Trophoblast cell (in vitro differentiated cells and primary cell): ENCODE measurements at regions not wholly inside any gene's neighbourhood (a gene's known extent, or its start where the extent isn't known, plus 50 kb on each side); places are given as distances from the start of the nearest gene placed in this dataset.
A peak's percentile ranks its signal among the peaks of the same experiment; 100 is the strongest.

Experiments used
- DNase-seq, 2 donors: peaks; one replicate each; pipeline ENCODE4 v3.0.0-alpha.2; 2016
- H2AFZ ChIP-seq: 2 replicates; pipeline ENCODE4 v1.6.1; 2013; ENCODE audit warnings: low read length, moderate library complexity, mild to moderate bottlenecking; ENCODE audit not compliant: insufficient read depth, poor library complexity
- H2AK5ac ChIP-seq: 2 replicates; pipeline ENCODE4 v1.6.1; 2013; ENCODE audit warnings: mild to moderate bottlenecking, low read length
- H2BK120ac ChIP-seq: 2 replicates; pipeline ENCODE4 v1.6.1; 2013; ENCODE audit warnings: low read length, mild to moderate bottlenecking, moderate library complexity; ENCODE audit not compliant: insufficient read depth, poor library complexity
- H2BK12ac ChIP-seq: 2 replicates; pipeline ENCODE4 v1.6.1; 2013; ENCODE audit warnings: mild to moderate bottlenecking, low read length, moderate library complexity
- H2BK5ac ChIP-seq: 2 replicates; pipeline ENCODE4 v1.6.1; 2013; ENCODE audit warnings: low read length, low read depth, moderate library complexity, mild to moderate bottlenecking; ENCODE audit not compliant: poor library complexity
- H3K14ac ChIP-seq: 2 replicates; pipeline ENCODE4 v1.6.1; 2013; ENCODE audit warnings: mild to moderate bottlenecking, low read length
- H3K18ac ChIP-seq: 2 replicates; pipeline ENCODE4 v1.6.1; 2013; ENCODE audit warnings: mild to moderate bottlenecking, low read length
- H3K23ac ChIP-seq: 2 replicates; pipeline ENCODE4 v1.6.1; 2013; ENCODE audit warnings: low read length
- H3K27ac ChIP-seq: 2 replicates; pipeline ENCODE4 v1.5.1; 2013; ENCODE audit warnings: low read depth, mild to moderate bottlenecking, inconsistent platforms, low read length, moderate library complexity
- H3K27me3 ChIP-seq: 2 replicates; pipeline ENCODE4 v1.6.1; 2013; ENCODE audit warnings: inconsistent platforms, mild to moderate bottlenecking, low read length, moderate library complexity; ENCODE audit not compliant: insufficient read depth
- H3K36me3 ChIP-seq, 2 experiments: 1 replicate in 1 of 2; 2 replicates in 1 of 2; pipeline ENCODE4 v1.6.1; 2013; ENCODE audit warnings: low read length in 2 of 2, mild to moderate bottlenecking in 2 of 2, moderate library complexity in 1 of 2; ENCODE audit not compliant: insufficient read depth in 2 of 2, control insufficient read depth in 1 of 2
- H3K4ac ChIP-seq: 2 replicates; pipeline ENCODE4 v1.6.1; 2013; ENCODE audit warnings: low read depth, mild to moderate bottlenecking, low read length, moderate library complexity
- H3K4me1 ChIP-seq, 2 experiments: 1 replicate in 1 of 2; 2 replicates in 1 of 2; pipeline ENCODE4 v1.6.1; 2013; ENCODE audit warnings: low read length in 2 of 2, mild to moderate bottlenecking in 2 of 2, moderate library complexity in 1 of 2; ENCODE audit not compliant: insufficient read depth in 2 of 2, control insufficient read depth in 1 of 2
- H3K4me2 ChIP-seq: 2 replicates; pipeline ENCODE4 v1.6.1; 2013; ENCODE audit warnings: inconsistent platforms, mild to moderate bottlenecking, low read length, moderate library complexity
- H3K4me3 ChIP-seq: 2 replicates; pipeline ENCODE4 v1.5.1; 2013; ENCODE audit warnings: mild to moderate bottlenecking, low read depth, low read length, inconsistent platforms
- H3K79me1 ChIP-seq: one replicate; pipeline ENCODE4 v1.6.1; 2013; ENCODE audit warnings: low read length
- H3K79me2 ChIP-seq: 2 replicates; pipeline ENCODE4 v1.6.1; 2013; ENCODE audit warnings: low read length, mild to moderate bottlenecking; ENCODE audit not compliant: control insufficient read depth, insufficient read depth, poor library complexity
- H3K9ac ChIP-seq: 2 replicates; pipeline ENCODE4 v1.6.1; 2013; ENCODE audit warnings: mild to moderate bottlenecking, low read length
- H3K9me3 ChIP-seq: 2 replicates; pipeline ENCODE4 v1.6.1; 2013; ENCODE audit warnings: low read depth, mild to moderate bottlenecking, control low read depth, inconsistent platforms, low read length; ENCODE audit not compliant: insufficient read depth
- H4K12ac ChIP-seq: 2 replicates; pipeline ENCODE4 v1.6.1; 2013; ENCODE audit warnings: low read depth, mild to moderate bottlenecking, low read length, moderate library complexity
- H4K8ac ChIP-seq: 2 replicates; pipeline ENCODE4 v1.6.1; 2013; ENCODE audit warnings: low read depth, mild to moderate bottlenecking, low read length, moderate library complexity
- H4K91ac ChIP-seq: one replicate; pipeline ENCODE4 v1.6.1; 2013; ENCODE audit warnings: low read depth, mild to moderate bottlenecking, low read length, moderate library complexity
- WGBS: extraction: QIAGEN DNeasy Blood & Tissue Kit; methylation state at CpG from one replicate; pipeline ENCODE4 v1.1.7; 2013; ENCODE audit warnings: missing lambda C conversion rate; ENCODE audit not compliant: insufficient read length, insufficient coverage; ENCODE audit errors: extremely low coverage; 5-methylcytosine and 5-hydroxymethylcytosine counted together

DNA sequence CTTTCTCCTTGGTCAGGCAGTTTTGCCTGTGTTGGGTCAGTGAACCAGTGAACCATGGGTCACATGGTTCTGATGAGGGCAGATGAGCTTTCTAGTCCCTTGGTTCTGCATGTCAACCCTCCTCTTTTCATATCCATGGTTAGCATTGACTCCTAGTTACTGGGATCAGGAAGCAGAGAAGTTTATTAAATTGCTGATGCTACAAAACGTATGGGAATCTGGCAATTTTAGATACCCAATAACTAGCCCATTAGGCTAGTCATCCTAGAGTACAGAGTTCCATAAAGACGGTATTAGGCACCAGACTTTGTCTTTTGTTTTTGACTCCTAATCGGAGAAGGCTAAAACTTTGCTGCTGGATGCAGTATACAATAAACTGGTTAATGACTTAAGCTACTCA lies 273.1 kb downstream of the ATPSCKMT start:
- no peak overlapping the region for H3K14ac ChIP-seq
- whole genome bisulfite sequencing: no CpG with 5 or more reads among the region's 3 CpGs

DNA sequence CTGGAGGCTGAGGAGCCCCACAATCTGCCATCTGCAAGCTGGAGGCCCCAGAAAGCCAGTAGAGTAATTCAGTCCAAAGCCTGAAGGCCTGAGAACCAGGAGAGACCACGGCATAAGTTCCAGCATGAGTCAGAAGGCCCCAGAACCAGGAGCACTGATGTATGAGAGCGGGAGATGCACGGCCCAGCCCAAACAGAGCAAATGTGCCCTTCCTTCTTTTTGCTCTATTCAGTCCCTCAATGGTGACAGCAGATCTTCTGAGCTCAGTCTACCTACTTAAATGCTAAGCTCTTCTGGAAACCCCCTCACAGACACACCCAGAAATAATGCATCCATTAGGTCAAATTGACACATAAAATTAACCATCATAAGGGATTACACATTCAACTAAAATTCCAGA lies 277.6 kb downstream of the ATPSCKMT start:
- H3K4me1 ChIP-seq: peaks cover 3 to 5% of the 10 kb centered on the region in 2 experiments
- no peak overlapping the region for H4K91ac ChIP-seq
- H3K14ac ChIP-seq: no peak overlapping the region
- H3K36me3 ChIP-seq: no peaks in the 10 kb centered on the region
- H3K27me3 ChIP-seq: no peaks in the 10 kb centered on the region
- no peaks in the 10 kb centered on the region for H3K9me3 ChIP-seq
- no peak overlapping the region for H2BK5ac ChIP-seq
- no peak overlapping the region for H4K8ac ChIP-seq
- no peak overlapping the region for H3K4me3 ChIP-seq
- WGBS: no CpG with 5 or more reads among the region's 3 CpGs
- H3K27ac ChIP-seq: no peak overlapping the region
- H2BK12ac ChIP-seq: no peak overlapping the region
- no peak overlapping the region for H3K4ac ChIP-seq
- H4K12ac ChIP-seq: no peak overlapping the region
- no peak overlapping the region for H2BK120ac ChIP-seq
- no peak overlapping the region for H3K9ac ChIP-seq
- H2AK5ac ChIP-seq: no peak overlapping the region
- H3K4me2 ChIP-seq: no peak overlapping the region
- DNase-seq: no peak
- H3K79me2 ChIP-seq: no peaks in the 10 kb centered on the region
- peaks cover 2% of the 10 kb centered on the region for H3K79me1 ChIP-seq
- H3K18ac ChIP-seq: no peak overlapping the region
- no peak overlapping the region for H2AFZ ChIP-seq
- H3K23ac ChIP-seq: no peak overlapping the region

More for the DNA sequence above, 273.1 kb downstream of the ATPSCKMT start:
- Histone ChIP-seq H2BK5ac (no peak overlapping the region), H2AFZ (no peak overlapping the region), H3K9me3 (peaks cover 3% of the 10 kb centered on the region), H3K36me3 (no peaks in the 10 kb centered on the region), H2BK12ac (no peak overlapping the region), H2AK5ac (no peak overlapping the region), H3K9ac (no peak overlapping the region), H3K27ac (no peak overlapping the region), H3K27me3 (no peaks in the 10 kb centered on the region), H3K18ac (no peak overlapping the region), H3K79me2 (no peaks in the 10 kb centered on the region), H4K8ac (no peak overlapping the region), H3K4me3 (no peak overlapping the region), H4K12ac (no peak overlapping the region), H3K4ac (no peak overlapping the region), H3K4me1 (no peaks in the 10 kb centered on the region), H3K23ac (no peak overlapping the region), H2BK120ac (no peak overlapping the region), H4K91ac (no peak overlapping the region), H3K4me2 (no peak overlapping the region), H3K79me1 (no peaks in the 10 kb centered on the region)
- no peak for DNase-seq

DNA sequence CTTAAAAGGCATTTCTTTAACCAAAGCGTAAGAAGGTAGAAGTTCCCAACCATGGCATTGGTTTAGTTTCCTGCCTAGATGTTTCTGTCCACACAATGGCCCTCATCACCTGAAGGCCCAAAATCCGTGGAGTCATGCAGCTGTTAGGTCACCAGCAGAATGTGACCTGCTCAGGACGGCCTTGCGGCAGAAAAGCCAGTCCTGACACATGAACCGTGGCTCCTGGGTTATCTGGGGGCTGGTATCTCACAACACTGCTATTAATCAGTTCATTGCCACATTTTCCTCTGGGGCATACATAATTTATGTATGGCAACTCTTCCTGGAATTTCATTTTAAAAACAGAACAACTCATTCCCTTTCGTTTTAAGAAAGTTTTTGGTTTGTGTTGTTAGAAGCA lies 278.4 kb downstream of the ATPSCKMT start:
- Histone ChIP-seq H3K4me3 (no peak overlapping the region), H3K4ac (no peak overlapping the region), H3K14ac (no peak overlapping the region), H3K79me2 (no peaks in the 10 kb centered on the region), H2AFZ (no peak overlapping the region), H3K9ac (no peak overlapping the region), H4K8ac (no peak overlapping the region), H2BK5ac (no peak overlapping the region), H3K18ac (no peak overlapping the region), H2BK12ac (no peak overlapping the region), H3K36me3 (no peaks in the 10 kb centered on the region), H2AK5ac (no peak overlapping the region), H3K27ac (no peak overlapping the region), H3K79me1 (peaks cover 2% of the 10 kb centered on the region), H3K4me2 (no peak overlapping the region), H3K27me3 (no peaks in the 10 kb centered on the region), H3K4me1 (peaks cover 3 to 5% of the 10 kb centered on the region in 2 experiments), H3K9me3 (no peaks in the 10 kb centered on the region), H4K12ac (no peak overlapping the region), H3K23ac (no peak overlapping the region), H4K91ac (no peak overlapping the region), H2BK120ac (no peak overlapping the region)
- WGBS: no CpG with 5 or more reads among the region's 6 CpGs
- DNase-seq: peak; percentile 50 to 51

- H3K14ac ChIP-seq: no peak overlapping the region
- H3K27me3 ChIP-seq: no peaks in the 10 kb centered on the region
Observed at GRCh38 chr5:9958914-9959313, 290.8 kb downstream of the ATPSCKMT start.

More at GRCh38 chr5:9958914-9959313, 290.8 kb downstream of the ATPSCKMT start:
- Histone ChIP-seq H2BK12ac (no peak overlapping the region), H2AK5ac (no peak overlapping the region), H3K9me3 (no peaks in the 10 kb centered on the region), H3K27ac (no peak overlapping the region), H3K4me2 (no peak overlapping the region), H3K36me3 (no peaks in the 10 kb centered on the region), H3K4ac (no peak overlapping the region), H2BK5ac (no peak overlapping the region), H3K4me1 (no peaks in the 10 kb centered on the region), H2AFZ (no peak overlapping the region), H4K12ac (no peak overlapping the region), H4K8ac (no peak overlapping the region), H3K18ac (no peak overlapping the region), H3K9ac (no peak overlapping the region), H3K79me1 (no peaks in the 10 kb centered on the region), H3K79me2 (no peaks in the 10 kb centered on the region), H3K4me3 (no peak overlapping the region), H2BK120ac (no peak overlapping the region), H3K23ac (no peak overlapping the region), H4K91ac (no peak overlapping the region)
- DNase-seq: no peak
- no CpG with 5 or more reads among the region's 5 CpGs for WGBS
